ENCODE measurements at regions not wholly inside any gene's neighbourhood (a gene's known extent, or its start where the extent isn't known, plus 50 kb on each side); places are given as distances from the start of the nearest gene placed in this dataset.

GRCh38 chr1:60942291-60942690 is 140.1 kb upstream of the NFIA start:
- TF ChIP-seq EZH2 (IDR thresholded peaks at IDR 0.05; ENCODE audit: low read length) = no peak
- TF ChIP-seq CTCF (optimal IDR thresholded peaks at IDR 0.05 in 1 of 3, IDR thresholded peaks at IDR 0.05 in 1 of 3, conservative IDR thresholded peaks at IDR 0.05 in 1 of 3; ENCODE audit: extremely low read depth in 1 of 3, insufficient read depth in 2 of 3, low read length in 3 of 3) = no peak

Data from keratinocyte (primary cell).